Endothelial cell (in vitro differentiated cells): ENCODE measurements at regions not wholly inside any gene's neighbourhood (a gene's known extent, or its start where the extent isn't known, plus 50 kb on each side); places are given as distances from the start of the nearest gene placed in this dataset.

Experiments used
- DNase-seq: peaks from one replicate; pipeline ENCODE4 v3.0.0; 2021; ENCODE audit warnings: low spot score
- H3K27ac Mint-ChIP-seq: one replicate; pipeline ENCODE4 v1.8.0; 2021; ENCODE audit warnings: mixed read lengths, inconsistent platforms; ENCODE audit not compliant: unreplicated experiment
- H3K27me3 Mint-ChIP-seq: one replicate; pipeline ENCODE4 v1.8.0; 2021; ENCODE audit warnings: mild to moderate bottlenecking, moderate library complexity, mixed read lengths, inconsistent platforms; ENCODE audit not compliant: unreplicated experiment
- H3K36me3 Mint-ChIP-seq: one replicate; pipeline ENCODE4 v1.8.0; 2021; ENCODE audit warnings: mild to moderate bottlenecking, low read depth, mixed read lengths, inconsistent platforms; ENCODE audit not compliant: unreplicated experiment
- H3K4me1 Mint-ChIP-seq: one replicate; pipeline ENCODE4 v1.8.0; 2021; ENCODE audit warnings: mild to moderate bottlenecking, mixed read lengths, inconsistent platforms; ENCODE audit not compliant: unreplicated experiment
- H3K4me3 Mint-ChIP-seq: one replicate; pipeline ENCODE4 v1.8.0; 2021; ENCODE audit warnings: mild to moderate bottlenecking, mixed read lengths, inconsistent platforms; ENCODE audit not compliant: unreplicated experiment
- H3K9me3 Mint-ChIP-seq: one replicate; pipeline ENCODE4 v1.8.0; 2021; ENCODE audit warnings: mixed read lengths, inconsistent platforms; ENCODE audit not compliant: unreplicated experiment
- CTCF ChIP-seq: fragments of 200-600 bp; sonication (generic); IDR thresholded peaks from one replicate; pipeline ENCODE4 v1.5.0; 2021; ENCODE audit warnings: antibody characterized with exemption; ENCODE audit not compliant: unreplicated experiment

- Mint-ChIP-seq H3K4me3 (no peak overlapping the region), H3K9me3 (no peaks in the 10 kb centered on the region), H3K27ac (no peak overlapping the region), H3K36me3 (no peaks in the 10 kb centered on the region), H3K27me3 (no peaks in the 10 kb centered on the region), H3K4me1 (no peaks in the 10 kb centered on the region)
- no peak for DNase-seq
- no peak for TF ChIP-seq CTCF
Measured at GRCh38 chr16:65309354-65309753, 187.5 kb upstream of the CDH11 start.

DNA sequence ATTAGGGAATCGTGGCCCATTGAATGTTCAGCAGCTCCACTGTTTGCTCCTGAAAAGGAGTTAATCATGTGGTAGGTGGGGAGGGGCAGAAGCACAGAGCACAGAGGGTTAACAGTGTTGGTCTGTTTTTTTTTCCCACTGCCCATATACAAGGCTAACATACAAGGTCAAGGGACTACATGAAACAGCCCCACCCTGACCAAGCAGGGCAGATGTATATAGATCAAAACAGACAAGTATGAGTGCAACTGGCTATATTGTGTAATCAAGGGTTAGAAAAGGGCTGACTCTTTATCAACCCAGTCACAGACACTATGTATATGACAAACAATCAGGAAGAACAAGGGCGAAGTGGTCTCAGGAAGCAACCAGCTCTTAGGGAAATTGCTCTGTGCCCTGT, 186.6 kb upstream of the CDH11 start:
- DNase-seq = no peak
- no peaks in the 10 kb centered on the region for H3K4me1 Mint-ChIP-seq
- no peak overlapping the region for H3K4me3 Mint-ChIP-seq
- H3K36me3 Mint-ChIP-seq = no peaks in the 10 kb centered on the region
- H3K9me3 Mint-ChIP-seq = no peaks in the 10 kb centered on the region
- TF ChIP-seq CTCF = no peak
- no peak overlapping the region for H3K27ac Mint-ChIP-seq
- no peaks in the 10 kb centered on the region for H3K27me3 Mint-ChIP-seq

DNA sequence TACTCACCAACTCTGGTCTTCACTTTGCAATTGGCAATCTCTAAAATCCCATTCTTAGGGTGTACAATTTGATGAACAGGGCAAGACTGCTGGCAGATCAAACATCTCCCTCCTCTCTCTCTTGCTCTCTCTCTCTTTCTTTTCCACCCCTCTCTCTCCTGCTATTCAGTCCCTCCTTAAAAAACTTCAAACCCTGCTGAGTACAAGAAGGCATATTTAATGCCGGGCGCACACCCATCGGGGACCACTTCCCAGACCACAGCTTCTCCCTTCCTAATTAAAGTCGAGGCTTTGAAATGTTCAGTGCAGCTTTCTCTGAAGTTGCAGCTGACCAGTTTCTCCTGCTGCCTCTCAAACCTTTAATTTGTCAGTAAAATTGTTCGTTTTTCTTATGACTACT, 185.4 kb upstream of the CDH11 start:
- Mint-ChIP-seq H3K4me3 (no peak overlapping the region), H3K9me3 (no peaks in the 10 kb centered on the region), H3K36me3 (no peaks in the 10 kb centered on the region)

DNA sequence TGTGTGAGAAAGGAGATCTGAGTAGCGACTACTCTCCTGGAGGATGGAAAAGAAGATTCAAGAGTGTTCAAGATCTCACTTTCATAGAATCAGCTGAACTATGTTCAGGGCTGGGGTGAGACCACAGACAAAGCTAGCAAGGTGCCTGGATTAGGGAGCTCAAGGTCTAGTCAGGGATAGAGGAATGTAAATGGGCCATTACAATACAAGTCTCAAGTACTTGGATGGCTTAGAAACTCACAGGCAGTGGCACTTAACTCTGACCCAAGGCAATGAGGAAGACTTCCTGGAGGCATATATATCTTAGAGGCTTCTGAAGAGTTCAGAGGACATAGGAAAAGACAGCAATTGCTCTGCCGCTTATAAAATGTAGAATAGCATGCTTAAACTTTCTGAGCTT, 184.9 kb upstream of the CDH11 start:
- Mint-ChIP-seq H3K36me3 (no peaks in the 10 kb centered on the region), H3K4me1 (no peaks in the 10 kb centered on the region), H3K9me3 (no peaks in the 10 kb centered on the region), H3K4me3 (no peak overlapping the region), H3K27me3 (peaks cover 3% of the 10 kb centered on the region), H3K27ac (no peak overlapping the region)
- DNase-seq = no peak
- TF ChIP-seq CTCF = no peak

More for the DNA sequence above, 185.4 kb upstream of the CDH11 start:
- TF ChIP-seq CTCF = no peak
- Mint-ChIP-seq H3K27me3 (peaks cover 3% of the 10 kb centered on the region), H3K27ac (no peak overlapping the region), H3K4me1 (no peaks in the 10 kb centered on the region)
- DNase-seq = no peak

- Mint-ChIP-seq H3K27ac (no peak overlapping the region), H3K4me3 (no peak overlapping the region), H3K4me1 (no peaks in the 10 kb centered on the region), H3K36me3 (no peaks in the 10 kb centered on the region), H3K9me3 (no peaks in the 10 kb centered on the region), H3K27me3 (peaks cover 3% of the 10 kb centered on the region)
- no peak for DNase-seq
- TF ChIP-seq CTCF = no peak
Measured at GRCh38 chr16:65306300-65306699, 184.4 kb upstream of the CDH11 start.
